ENCODE measurements at regions not wholly inside any gene's neighbourhood (a gene's known extent, or its start where the extent isn't known, plus 50 kb on each side); places are given as distances from the start of the nearest gene placed in this dataset.

DNA sequence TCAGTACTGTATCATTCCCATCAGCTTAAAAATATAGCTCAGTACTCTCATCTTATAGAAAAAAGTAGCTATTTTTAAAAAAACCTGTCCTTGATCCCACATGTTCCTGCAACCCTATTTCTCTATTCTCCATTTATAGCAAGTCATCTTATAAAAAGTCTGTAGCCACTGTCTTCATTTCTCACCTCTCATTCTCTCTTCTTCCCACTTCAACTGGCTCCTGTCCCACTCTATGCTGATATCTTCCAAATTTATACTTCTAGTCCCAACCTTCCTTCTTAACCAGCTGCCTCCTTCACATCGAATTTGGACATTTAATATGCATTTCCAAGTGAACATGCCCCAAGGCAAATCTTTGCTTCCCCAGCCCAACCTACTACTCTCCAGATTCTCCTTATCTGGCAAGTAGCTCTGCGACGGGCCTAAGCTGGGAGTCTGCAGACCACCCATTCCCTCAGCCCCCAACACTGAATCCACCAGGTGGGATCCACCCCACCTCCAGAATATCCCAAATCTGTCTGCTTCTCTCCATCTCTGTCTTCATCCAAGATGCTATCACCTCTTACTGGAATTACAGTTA is 52.0 kb upstream of the TANC2 start:
- DNase-seq: no peak

DNA sequence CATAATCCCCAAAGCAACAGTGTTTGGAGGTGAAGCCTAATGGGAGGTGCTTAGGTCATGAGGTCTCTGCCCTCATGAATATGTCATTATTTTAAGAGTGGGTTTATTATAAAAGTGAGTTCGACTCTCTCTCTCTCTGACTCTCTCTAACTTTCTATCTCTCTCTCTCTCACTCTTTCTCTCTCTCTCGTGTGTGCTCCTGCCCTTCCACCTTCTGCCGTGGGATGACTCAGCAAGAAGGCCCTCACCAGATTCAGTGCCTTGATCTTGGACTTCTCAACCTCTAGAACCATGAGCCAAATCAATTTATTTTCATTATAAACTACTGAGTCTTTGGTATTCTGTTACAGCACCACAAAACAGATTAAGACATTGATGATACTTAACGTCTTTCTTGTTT is 53.7 kb upstream of the TANC2 start:
- DNase-seq: no peak

DNA sequence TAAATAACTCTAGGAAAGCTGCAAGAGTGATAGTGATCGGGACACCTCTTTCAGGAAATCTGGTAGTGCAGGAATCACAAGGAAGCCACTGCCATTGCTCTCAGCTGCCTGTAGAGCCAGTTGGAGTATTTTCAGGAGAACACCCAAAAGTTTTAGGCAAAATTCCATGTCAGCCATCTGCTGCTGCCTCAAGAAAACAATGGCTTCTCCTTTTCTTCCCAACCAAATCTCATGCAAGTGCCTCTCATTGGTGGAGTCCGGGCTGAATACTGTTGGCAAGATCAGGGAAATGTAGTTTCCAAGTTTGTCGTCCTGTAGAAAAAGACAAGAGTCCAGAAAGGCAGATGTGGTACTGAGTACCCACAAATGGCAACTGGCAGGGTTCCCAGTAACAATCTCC is 54.9 kb upstream of the TANC2 start:
- no peak for DNase-seq

DNA sequence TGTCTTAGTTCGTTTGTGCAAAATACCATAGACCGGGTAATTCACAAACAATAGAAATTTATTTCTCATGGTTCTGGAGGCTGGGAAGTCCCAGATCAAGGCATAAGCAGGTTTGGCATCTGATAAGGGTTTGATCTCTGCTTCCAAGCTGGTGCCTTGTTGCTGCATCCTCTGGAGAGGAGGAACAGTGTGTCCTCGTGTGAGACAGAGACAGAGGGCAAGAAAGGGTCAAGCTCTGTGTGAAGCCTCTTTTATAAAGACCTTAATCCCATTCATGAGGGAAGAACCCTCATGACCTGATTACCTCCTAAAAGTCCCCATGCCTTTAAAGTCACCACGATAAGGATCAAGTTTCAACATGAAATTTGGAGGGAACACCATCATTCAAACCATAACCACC is 55.8 kb upstream of the TANC2 start:
- no peak for DNase-seq

DNA sequence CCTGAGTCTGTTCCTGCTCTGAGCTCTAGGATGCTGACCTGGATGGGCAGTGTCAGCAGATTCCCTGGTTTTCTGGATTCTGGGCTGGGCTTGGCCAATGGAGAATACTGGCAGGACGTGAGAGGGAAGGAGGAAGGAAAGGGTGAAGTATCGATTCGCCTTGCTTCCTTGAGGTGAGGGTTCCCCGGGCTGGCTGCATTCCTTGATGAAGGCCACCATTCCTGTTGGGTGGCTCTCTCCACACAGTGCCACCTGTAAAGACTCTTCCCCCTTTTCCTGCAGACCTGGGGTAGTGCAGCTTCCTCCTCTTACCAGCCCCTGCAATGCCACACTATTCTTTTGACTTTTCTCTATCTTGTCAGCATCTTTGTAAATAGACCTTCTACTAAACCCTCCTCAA is 58.1 kb upstream of the TANC2 start:
- DNase-seq: no peak

DNA sequence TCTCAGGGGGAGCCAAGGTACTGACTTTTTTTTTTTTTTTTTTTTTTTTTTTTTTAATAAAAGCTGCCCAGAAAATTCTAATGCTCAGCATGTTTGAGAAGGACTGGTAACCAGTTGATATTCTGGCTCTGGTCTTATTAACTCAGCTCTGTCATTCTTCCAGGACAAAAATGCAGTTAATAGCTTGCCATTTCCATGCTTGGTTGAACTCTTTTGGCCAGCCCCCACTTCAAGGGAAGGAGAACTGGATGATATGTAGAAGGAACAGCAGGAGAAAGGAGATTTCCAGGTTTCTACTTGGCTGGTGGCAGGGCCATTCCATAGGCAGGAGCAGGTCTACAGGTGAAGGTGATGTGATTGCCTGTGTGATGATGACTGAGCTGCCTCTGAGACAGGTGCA is 59.2 kb upstream of the TANC2 start:
- DNase-seq: no peak

DNA sequence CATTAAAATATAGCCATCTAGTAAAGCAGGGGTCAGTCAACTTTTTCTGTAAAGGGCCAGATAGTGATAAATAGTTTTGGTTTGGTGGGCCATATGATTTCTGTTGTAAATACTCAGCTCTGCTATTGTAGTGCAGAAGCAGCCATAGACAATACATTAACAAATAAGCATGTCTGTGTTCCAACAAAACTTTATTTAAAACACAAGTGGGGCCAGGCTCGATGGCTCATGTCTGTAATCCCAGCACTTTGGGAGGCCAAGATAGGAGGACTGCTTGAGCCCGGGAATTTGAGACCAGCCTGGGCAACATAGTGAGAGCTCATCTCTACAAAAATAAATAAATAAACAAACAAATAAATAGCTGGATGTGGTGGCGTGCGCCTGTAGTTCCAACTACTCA is 60.8 kb upstream of the TANC2 start:
- DNase-seq: no peak

DNA sequence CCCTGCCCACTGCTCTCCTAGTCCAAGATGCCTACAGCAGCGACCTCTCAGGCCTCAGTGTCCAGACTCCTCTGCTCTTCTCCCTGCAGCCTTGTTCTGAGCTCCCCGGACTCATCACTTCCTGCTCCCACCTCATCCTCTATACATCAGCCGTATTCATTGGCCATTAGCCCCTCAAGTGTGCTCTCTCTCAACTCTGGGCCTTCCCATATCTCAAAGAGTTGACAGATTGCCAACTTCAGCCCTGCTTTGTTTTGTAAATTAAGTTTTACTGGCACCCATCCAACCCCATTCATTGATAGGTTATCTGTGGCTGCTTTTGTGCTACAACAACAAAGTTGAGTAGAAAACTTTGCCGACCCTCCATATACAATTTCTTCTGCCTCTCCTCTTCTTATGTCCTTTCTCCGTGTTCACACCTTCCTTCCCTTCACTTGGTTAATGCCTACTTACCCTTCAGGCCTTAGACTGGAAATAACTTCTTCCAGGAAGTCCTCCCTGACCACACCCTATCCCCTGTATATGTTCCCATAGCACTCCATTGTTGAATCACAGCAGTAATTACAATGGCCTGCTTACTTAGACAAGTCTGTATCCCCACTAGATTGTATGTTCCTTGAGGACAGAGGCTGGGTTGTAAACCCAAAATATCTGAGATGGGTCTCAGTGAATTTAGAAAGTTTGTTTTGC is 63.4 kb upstream of the TANC2 start:
- peak; percentile 3 for DNase-seq

DNA sequence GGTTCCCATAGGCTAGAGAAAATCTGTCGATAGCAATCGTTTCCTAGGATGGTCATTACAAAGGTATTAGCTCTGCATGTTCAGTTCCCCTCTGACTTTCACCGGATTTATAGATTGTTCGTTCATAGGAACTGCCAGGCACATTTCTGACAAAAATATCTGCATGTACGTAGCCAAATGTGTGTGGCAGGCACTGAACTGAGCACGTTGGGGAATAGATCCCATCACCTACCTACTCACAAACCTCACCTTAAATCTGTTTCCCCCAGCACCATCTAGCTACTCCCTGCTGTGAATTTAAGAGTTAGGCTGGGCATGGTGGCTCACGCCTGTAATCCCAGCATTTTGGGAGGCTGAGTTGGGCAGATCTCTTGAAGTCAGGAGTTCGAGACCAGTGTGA is 64.5 kb upstream of the TANC2 start:
- no peak for DNase-seq

DNA sequence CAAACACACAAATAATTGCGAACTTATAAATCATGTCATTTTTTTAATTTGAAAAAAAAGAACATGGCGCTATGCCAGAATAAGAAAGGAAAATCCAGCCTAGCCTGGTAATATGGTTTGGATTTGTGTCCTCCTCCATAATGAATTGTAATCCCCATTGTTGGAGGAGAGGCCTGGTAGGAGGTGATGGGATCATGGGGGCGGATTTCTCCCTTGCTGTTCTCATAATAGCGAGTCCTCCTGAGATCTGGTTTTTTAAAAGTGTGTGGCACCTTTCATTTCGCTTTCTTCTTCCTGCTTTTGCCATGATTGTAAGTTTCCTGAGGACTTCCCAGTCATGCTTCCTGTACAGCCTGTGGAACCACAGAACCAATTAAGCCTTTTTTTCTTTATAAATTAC is 65.9 kb upstream of the TANC2 start:
- no peak for DNase-seq

DNA sequence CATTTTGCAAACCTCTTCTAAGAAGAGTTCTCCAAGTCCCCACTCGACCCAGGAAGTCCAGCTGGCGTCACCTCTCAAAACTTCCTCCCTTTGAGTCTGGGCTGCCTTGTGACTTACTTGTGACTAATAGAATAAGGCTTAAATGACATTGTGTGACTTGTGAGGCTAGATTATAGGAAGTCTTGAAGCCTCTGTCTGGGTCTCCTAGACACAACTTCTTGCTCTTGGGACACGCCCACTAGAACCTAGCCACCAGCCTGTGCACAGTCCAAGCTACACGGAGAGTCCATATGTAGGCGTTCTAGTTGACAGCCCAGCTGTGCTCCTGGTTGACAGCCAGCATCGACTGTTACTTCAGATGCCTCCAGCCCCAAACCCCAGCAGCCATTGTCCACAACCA is 66.7 kb upstream of the TANC2 start:
- no peak for DNase-seq

DNA sequence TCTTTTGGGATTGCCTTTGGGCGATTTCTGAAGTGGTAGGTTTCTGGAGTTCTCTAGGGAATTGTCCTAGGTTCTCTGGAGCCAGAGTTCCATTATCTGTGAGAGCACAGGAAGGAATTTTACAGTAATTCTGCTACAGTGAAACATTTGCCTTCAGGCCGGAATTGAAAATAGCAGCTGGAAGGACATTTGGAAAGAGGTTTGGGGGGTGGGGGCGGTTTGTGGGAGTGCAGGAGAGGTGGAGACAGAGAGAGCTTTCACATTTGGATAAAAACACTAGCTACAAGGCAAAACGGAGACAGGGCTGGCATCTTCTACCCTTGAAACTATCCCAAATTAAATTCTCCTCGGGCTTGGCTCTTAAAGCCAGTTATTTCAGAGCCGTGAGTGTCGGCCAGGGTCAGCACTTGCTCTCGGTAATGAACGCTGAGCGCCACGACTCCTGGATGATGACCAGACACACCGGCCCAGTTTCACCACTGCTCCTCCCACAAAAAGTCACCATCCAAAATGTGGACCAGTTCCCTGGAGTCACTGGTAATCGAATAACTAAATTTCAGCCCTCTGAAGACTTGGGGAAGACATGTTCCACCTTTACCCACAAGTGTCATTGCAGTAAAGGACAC is 67.7 kb upstream of the TANC2 start:
- no peak for DNase-seq

DNA sequence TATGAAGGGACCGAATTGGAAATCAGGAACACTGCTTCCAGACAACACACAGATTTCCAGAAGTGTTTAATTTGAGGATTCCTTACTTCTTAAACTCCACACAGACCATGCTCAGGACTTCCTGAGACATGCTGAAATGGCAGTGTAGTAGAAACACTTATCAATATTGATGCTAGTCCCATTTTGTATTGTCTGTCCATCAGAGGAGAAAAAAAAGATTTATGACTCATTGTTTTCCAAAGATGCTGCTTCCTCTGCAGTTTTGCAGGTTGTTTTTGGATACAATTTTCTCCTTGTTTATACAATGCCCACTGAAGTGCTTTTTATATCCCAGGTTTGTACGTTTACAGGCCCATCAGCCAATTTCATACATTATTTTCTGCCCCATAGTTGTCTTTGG is 68.3 kb upstream of the TANC2 start:
- no peak for DNase-seq

DNA sequence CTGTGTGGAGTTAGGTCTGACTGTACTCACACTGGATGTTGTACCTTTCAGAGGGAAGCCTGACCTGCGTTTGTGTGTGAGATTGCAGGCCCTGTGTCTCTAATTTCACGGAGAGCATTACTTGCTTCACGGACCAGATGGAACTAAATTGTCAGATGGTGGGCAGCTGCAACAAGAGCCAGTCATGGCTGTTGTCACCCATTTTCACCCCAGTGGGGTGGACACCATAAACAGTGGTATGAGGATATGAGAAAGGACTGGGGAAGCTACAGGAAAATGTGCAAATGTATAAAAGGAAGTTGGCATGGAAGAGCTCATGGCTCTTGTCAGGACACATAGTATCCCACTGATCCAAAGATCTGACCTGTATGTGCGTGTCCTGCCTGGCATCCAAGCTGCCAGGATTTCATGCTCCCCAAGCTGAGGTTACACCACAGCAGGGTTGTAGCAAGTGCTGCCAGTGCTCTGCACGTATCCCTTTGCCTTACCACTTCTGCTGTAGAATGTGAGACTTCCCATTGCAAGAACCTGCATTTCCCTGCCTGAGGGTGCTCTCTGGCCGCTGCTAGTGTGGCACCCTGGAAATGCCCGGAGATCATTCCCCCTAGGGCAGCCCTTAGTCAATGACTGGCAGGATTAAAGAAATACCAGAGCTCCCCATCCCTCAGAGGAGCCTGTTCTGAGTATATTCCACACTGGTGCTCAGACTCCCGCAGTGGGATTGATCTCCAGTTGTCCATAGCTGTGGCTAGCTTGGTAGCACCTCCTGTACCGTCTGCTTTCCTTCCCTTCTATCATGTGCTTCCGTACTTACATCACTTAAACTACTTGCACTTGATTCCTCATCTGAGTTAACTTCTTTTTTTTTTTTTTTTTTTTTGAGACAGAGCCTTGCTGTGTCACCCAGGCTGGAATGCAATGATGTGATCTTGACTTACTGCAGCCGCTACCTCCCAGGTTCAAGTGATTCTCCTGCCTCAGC is 70.4 kb upstream of the TANC2 start:
- no peak for DNase-seq

DNA sequence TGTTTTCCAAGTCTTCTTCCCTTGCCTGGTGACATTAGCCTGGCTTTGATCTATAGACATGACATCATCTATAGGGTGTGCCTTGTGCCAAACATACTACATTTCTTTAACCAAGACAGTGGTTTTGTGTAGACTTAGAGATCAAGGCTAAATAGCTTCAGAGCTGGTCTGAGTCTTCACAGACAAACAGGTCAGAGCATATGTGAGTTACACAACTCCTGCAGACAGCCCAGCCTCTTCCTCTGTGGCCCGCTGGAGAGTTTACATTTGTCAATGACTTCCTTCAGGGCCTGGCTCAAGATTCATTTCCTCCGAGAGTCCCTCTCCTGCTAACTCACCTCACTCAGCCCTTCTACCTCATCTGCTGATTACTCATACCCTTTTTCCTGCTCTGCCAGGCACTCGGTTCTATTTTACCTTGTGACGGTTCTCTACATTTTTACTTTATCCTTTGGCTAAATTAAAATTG is 73.1 kb upstream of the TANC2 start:
- no peak for DNase-seq

DNA sequence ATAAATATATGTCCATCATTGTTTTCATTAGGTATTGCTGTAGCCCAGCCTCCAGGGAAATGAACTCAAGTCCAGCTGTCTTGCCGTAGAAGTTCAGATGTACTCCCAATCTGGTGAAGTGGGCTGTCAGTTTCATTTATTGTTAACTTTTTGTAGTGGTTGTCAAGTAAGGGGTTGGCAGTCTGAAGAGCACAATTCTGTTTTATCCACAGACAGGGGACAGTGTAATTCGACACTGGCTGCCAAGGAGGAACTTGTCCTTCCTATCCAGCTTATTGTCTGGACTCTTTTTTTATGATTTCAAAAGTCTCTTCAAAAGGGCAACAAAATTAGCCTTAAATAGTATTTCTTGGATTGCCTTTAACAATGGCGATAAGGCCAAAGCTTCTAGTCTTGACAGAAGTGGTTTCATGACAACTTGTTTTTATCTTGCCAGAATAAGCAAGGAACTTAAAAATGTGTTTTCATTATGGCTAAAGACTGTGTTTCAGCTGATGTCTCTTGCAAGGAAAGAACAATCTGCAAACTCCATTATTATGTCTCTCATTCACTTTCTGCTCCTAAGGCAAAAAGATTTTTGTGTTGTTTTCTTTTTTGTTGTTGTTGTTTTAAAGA is 73.9 kb upstream of the TANC2 start:
- DNase-seq: no peak

DNA sequence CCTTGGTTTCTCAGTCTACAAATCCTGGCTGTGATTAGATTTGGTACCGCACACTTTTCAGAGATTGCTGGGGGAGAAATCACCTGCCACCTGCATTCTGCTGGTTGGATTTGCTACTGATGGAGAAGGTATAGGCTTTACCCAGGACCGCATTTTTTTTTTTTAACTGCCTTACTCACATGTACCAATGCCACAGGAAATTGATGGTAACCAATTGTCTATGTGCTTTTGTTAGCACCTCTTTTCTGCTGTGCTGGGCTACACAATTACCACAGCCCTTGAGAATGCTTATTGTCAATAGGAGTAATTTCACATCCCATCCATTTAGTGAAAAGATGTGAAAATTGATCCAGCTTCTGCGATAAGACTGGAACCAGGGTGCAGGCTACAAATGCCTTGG is 74.4 kb upstream of the TANC2 start:
- no peak for DNase-seq

DNA sequence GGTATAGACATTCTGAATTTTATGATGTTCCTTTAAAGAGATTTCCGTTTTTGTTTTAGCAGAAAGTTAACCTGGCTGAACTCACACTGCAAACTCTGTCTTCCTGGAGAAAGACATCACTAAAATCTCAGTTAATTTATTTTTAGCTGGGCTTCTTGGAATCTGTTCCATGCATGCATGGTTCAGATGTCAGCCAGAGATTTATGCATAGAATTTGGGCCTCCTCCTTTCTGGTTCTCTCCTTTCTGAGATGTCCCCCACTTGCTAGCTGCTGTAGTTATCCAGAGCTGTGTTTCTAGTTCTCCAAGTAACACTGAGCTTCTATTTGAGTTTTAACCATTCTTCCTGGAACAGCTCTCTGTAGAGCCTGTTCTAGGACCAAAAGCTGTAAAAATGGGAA is 77.3 kb upstream of the TANC2 start:
- DNase-seq: no peak

DNA sequence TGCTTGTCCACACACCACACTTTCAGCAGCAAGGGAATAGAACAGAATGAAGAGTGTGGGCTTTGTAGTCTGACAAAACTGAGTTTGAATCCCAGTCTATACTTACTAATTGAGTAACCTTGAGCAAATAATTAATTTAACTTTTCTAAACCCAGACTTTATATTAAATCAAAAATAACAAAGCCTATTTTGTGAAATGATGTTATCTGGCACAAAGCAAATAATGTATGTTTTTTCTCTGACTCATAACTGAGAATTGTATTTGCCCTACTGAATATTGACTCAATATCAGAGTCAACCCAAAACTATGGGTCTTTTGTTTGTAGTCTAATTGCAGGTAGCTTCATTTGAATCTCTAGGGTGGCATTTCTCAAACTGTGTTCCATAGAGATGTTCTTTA is 77.9 kb upstream of the TANC2 start:
- no peak for DNase-seq

DNA sequence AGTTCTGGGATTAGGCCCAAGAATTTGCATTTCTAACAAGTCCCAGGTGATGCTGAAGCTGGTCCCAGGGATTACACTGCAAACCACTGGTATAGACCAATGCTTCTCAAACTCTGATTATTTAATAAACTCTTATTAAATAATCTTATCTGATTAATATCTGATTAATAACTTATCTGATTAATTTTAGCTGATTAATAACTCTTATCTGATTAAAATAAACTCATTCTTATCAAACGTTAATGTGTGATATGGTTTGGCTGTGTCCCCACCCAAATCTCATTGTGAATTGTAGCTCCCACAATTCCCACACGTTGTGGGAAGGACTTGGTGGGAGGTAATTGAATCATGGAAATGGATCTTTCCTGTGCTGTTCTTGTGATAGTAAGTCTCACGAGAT is 78.6 kb upstream of the TANC2 start:
- DNase-seq: no peak

DNA sequence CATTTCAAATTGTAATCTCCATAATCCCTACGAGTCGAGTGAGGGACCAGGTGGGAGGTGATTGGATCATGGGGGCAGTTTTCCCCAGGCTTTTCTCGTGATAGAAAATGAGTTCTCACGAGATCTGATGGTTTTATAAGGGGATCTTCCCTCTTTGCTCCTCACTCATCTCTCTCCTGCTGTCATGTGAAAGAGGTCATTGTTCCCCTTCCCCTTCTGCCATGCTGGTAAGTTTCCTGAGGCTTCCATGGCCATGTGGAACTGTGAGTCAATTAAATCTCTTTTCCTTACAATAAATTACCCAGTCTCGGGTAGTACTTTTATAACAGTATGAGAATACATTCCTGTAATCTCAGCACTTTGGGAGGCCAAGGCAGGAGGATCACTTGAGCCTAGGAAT is 76.7 kb upstream of the MARCHF10 start:
- no peak for DNase-seq

DNA sequence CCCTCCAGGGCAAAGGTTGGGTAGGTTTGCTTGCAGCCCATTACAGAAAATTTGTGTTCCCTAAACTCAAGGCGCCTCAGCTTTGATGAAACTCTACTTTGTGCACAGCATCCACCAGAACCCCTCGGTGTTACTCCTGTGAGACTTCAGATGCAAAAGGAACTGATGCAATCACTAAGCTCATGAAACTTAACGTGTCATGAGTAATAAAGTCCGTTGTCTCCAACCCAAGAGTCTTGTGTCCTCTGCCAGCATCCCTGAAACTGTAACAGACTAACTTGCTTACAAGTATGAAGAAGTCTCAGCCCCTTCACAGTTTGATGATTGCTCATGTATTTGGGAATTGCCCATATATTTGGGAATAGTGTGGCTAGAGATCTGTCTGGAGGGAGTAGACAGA is 74.8 kb upstream of the MARCHF10 start:
- DNase-seq: no peak

DNA sequence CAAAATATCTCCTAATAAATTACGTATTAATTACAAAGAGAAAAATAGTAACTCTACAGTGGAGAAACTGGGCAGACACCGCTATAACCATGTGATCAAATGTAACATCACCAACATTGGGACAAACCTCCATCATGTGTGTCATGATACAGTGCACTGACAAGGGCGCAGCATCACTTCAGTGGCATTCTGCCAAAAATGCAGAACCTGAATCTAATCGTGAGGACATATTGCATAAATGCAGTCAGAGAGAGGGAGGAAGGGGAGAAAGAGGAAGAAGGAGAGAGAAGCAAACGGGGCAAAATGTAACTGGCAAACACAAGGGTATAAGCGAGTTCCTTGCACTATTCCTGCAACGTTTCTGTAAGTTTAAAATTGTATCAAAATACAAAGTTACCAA is 74.2 kb upstream of the MARCHF10 start:
- DNase-seq: no peak

Data from COR-L47 (cell line).